Uterus (tissue), 3 donors: ENCODE measurements at regions not wholly inside any gene's neighbourhood (a gene's known extent, or its start where the extent isn't known, plus 50 kb on each side); places are given as distances from the start of the nearest gene placed in this dataset.

ENCODE experiments used
- DNase-seq, 2 donors: peaks; one replicate each; pipeline ENCODE4 v3.0.0-alpha.2; 2019 to 2020
- H3K27ac ChIP-seq, 2 donors: fragments of 200-600 bp; sonication (generic); 1 replicate in 1 of 2; 2 replicates in 1 of 2; pipeline ENCODE4 v1.5.1; 2016 to 2018
- H3K27me3 ChIP-seq, 2 donors: fragments of 200-600 bp; sonication (generic); one replicate each; pipeline ENCODE4 v1.5.1; 2018 to 2019; ENCODE audit warnings: control low read depth in 1 of 2
- H3K36me3 ChIP-seq, 2 donors: fragments of 200-600 bp; sonication (generic); one replicate each; pipeline ENCODE4 v1.5.1; 2019; ENCODE audit warnings: control low read depth in 1 of 2
- H3K4me1 ChIP-seq, 2 donors: fragments of 200-600 bp; sonication (generic); one replicate each; pipeline ENCODE4 v1.5.1; 2018 to 2019; ENCODE audit warnings: control low read depth in 1 of 2
- H3K4me3 ChIP-seq, 2 donors: fragments of 200-600 bp; sonication (generic); 1 replicate in 1 of 2; 2 replicates in 1 of 2; pipeline ENCODE4 v1.5.1; 2018 to 2019; ENCODE audit warnings: mild to moderate bottlenecking in 1 of 2
- H3K9me3 ChIP-seq, 2 donors: fragments of 200-600 bp; sonication (generic); one replicate each; pipeline ENCODE4 v1.5.1; 2019; ENCODE audit warnings: control low read depth in 1 of 2
- CTCF ChIP-seq, 4 experiments: fragments of 200-600 bp in 2 of 4; fragments of 450-650 bp in 2 of 4; sonication (generic) in 2 of 4; IDR thresholded peaks; one replicate each; pipeline ENCODE4 v1.5.1; 2016 to 2019; ENCODE audit warnings: antibody characterized with exemption in 4 of 4, mild to moderate bottlenecking in 2 of 4, moderate library complexity in 1 of 4
- POLR2A ChIP-seq, 2 donors: fragments of 450-650 bp; IDR thresholded peaks; one replicate each; pipeline ENCODE4 v1.6.1; 2016; ENCODE audit warnings: antibody characterized with exemption in 2 of 2, mild to moderate bottlenecking in 1 of 2, moderate library complexity in 1 of 2
- intact Hi-C: fragments of 100-400 bp; cut with DNase I; formaldehyde crosslinking; loops from one replicate; pipeline ENCODE4 v1.15.1; 2023; ENCODE audit warnings: low total_unique reads
- donor health status: DM: yes; HTN: yes; CAD: no.

- H3K27me3 ChIP-seq: no peaks in the 10 kb centered on the region
- no peaks in the 10 kb centered on the region for H3K4me1 ChIP-seq
- TF ChIP-seq CTCF (IDR thresholded peaks at IDR 0.05): no peak
- TF ChIP-seq POLR2A (IDR thresholded peaks at IDR 0.05): no peak
Measured at GRCh38 chr5:103847060-103847459, 284.5 kb upstream of the NUDT12 start.

GRCh38 chr5:103842936-103843335 is 280.3 kb upstream of the NUDT12 start:
- Histone ChIP-seq H3K9me3 (no peaks in the 10 kb centered on the region), H3K4me1 (no peaks in the 10 kb centered on the region), H3K4me3 (no peak overlapping the region), H3K36me3 (no peaks in the 10 kb centered on the region), H3K27ac (no peak overlapping the region), H3K27me3 (no peaks in the 10 kb centered on the region)
- intact Hi-C loops: no loop called here
- TF ChIP-seq CTCF (IDR thresholded peaks at IDR 0.05): no peak
- TF ChIP-seq POLR2A (IDR thresholded peaks at IDR 0.05): no peak
- no peak for DNase-seq

More at GRCh38 chr5:103847060-103847459, 284.5 kb upstream of the NUDT12 start:
- intact Hi-C loops: no loop called here
- Histone ChIP-seq H3K27ac (no peak overlapping the region), H3K4me3 (no peak overlapping the region), H3K36me3 (no peaks in the 10 kb centered on the region), H3K9me3 (no peaks in the 10 kb centered on the region)
- DNase-seq: no peak

- DNase-seq: no peak
- no peaks in the 10 kb centered on the region for H3K27me3 ChIP-seq
Measured at GRCh38 chr5:103840600-103840999, 278.0 kb upstream of the NUDT12 start.

GRCh38 chr5:103834216-103834615 is 271.6 kb upstream of the NUDT12 start:
- no peaks in the 10 kb centered on the region for H3K9me3 ChIP-seq
- TF ChIP-seq CTCF (IDR thresholded peaks at IDR 0.05) (no peak), POLR2A (IDR thresholded peaks at IDR 0.05) (no peak)
- no peak overlapping the region for H3K4me3 ChIP-seq
- DNase-seq: no peak
- no peaks in the 10 kb centered on the region for H3K27me3 ChIP-seq
- intact Hi-C loops: no loop called here
- H3K4me1 ChIP-seq: no peaks in the 10 kb centered on the region
- no peaks in the 10 kb centered on the region for H3K36me3 ChIP-seq
- H3K27ac ChIP-seq: no peak overlapping the region

More at GRCh38 chr5:103840600-103840999, 278.0 kb upstream of the NUDT12 start:
- no peak for TF ChIP-seq CTCF (IDR thresholded peaks at IDR 0.05)
- TF ChIP-seq POLR2A (IDR thresholded peaks at IDR 0.05): no peak
- H3K9me3 ChIP-seq: no peaks in the 10 kb centered on the region
- H3K4me1 ChIP-seq: no peaks in the 10 kb centered on the region
- intact Hi-C loops: no loop called here
- no peaks in the 10 kb centered on the region for H3K36me3 ChIP-seq
- no peak overlapping the region for H3K27ac ChIP-seq
- H3K4me3 ChIP-seq: no peak overlapping the region

- no peak overlapping the region for H3K4me3 ChIP-seq
- TF ChIP-seq POLR2A (IDR thresholded peaks at IDR 0.05) (no peak), CTCF (IDR thresholded peaks at IDR 0.05) (no peak)
- H3K4me1 ChIP-seq: no peaks in the 10 kb centered on the region
- no peak overlapping the region for H3K27ac ChIP-seq
- no peak for DNase-seq
- intact Hi-C loops: no loop called here
- no peaks in the 10 kb centered on the region for H3K9me3 ChIP-seq
- no peaks in the 10 kb centered on the region for H3K27me3 ChIP-seq
- no peaks in the 10 kb centered on the region for H3K36me3 ChIP-seq
Measured at GRCh38 chr5:103829585-103829984, 267.0 kb upstream of the NUDT12 start.
